KBM-7 (cell line): ENCODE measurements at regions not wholly inside any gene's neighbourhood (a gene's known extent, or its start where the extent isn't known, plus 50 kb on each side); places are given as distances from the start of the nearest gene placed in this dataset.
"Not testable (repeated sequence)": the region's sequence is repeated elsewhere in the genome, so short reads cannot be mapped to it uniquely, and the experiment has no call there.

Source experiments
- DNase-seq: peaks from one replicate; pipeline ENCODE4 v3.0.0-alpha.2; 2015
- in situ Hi-C: fragments of 300-500 bp; cut with MboI; formaldehyde crosslinking; loops from 2 replicates; pipeline ENCODE4 v1.14.3; 2020; ENCODE audit warnings: low sequenced_read_pairs, low pct_unique_long_range_greater_than_20kb, mixed read lengths

GRCh38 chr10:45106236-45106856 is 105.6 kb downstream of the ZNF22 start:
- in situ Hi-C loops, result no loop called here

GRCh38 chr10:45111509-45111908 is 110.8 kb downstream of the ZNF22 start:
- in situ Hi-C loops, result no loop called here
- no peak for DNase-seq

More at GRCh38 chr10:45106236-45106856, 105.6 kb downstream of the ZNF22 start:
- no peak for DNase-seq

- in situ Hi-C loops, DNase-seq: not testable (repeated sequence)
Measured at GRCh38 chr10:45117940-45118339, 117.2 kb downstream of the ZNF22 start.

GRCh38 chr10:45118929-45119328 is 118.2 kb downstream of the ZNF22 start:
- no peak for DNase-seq
- in situ Hi-C loops, result no loop called here

GRCh38 chr10:45122180-45122860 is 121.6 kb downstream of the ZNF22 start:
- DNase-seq, in situ Hi-C loops: not testable (repeated sequence)

GRCh38 chr10:45135443-45136198 is 134.9 kb downstream of the ZNF22 start:
- in situ Hi-C loops, result no loop called here
- DNase-seq, result no peak

GRCh38 chr10:45136256-45136655 is 135.5 kb downstream of the ZNF22 start:
- DNase-seq, result no peak
- in situ Hi-C loops, result no loop called here

GRCh38 chr10:45144326-45145070 is 143.8 kb downstream of the ZNF22 start:
- in situ Hi-C loops, result no loop called here
- DNase-seq, result no peak

- DNase-seq, in situ Hi-C loops: not testable (repeated sequence)
Measured at GRCh38 chr10:45145143-45145542, 144.4 kb downstream of the ZNF22 start.

GRCh38 chr10:45147000-45147399 is 146.3 kb downstream of the ZNF22 start:
- in situ Hi-C loops, result no loop called here
- DNase-seq, result no peak

- no peak for DNase-seq
- in situ Hi-C loops, result no loop called here
Measured at GRCh38 chr10:45150997-45151396, 150.3 kb downstream of the ZNF22 start.

- no peak for DNase-seq
- in situ Hi-C loops, result no loop called here
Measured at GRCh38 chr10:45151467-45152214, 150.9 kb downstream of the ZNF22 start.

GRCh38 chr10:45152726-45153125 is 152.0 kb downstream of the ZNF22 start:
- in situ Hi-C loops, result no loop called here

GRCh38 chr10:45154502-45154901 is 153.8 kb downstream of the ZNF22 start:
- in situ Hi-C loops, result no loop called here
- no peak for DNase-seq

More at GRCh38 chr10:45152726-45153125, 152.0 kb downstream of the ZNF22 start:
- no peak for DNase-seq

GRCh38 chr10:45155784-45156183 is 155.1 kb downstream of the ZNF22 start:
- DNase-seq, result no peak
- in situ Hi-C loops, result no loop called here

GRCh38 chr10:45160271-45160670 is 155.1 kb downstream of the OR13A1 start:
- in situ Hi-C loops, result no loop called here
- DNase-seq, result no peak

GRCh38 chr10:45163315-45163975 is 152.0 kb downstream of the OR13A1 start:
- DNase-seq, result no peak
- in situ Hi-C loops, result no loop called here

- in situ Hi-C loops, DNase-seq: not testable (repeated sequence)
Measured at GRCh38 chr10:45175520-45176118, 139.8 kb downstream of the OR13A1 start.
